Smooth muscle cell (in vitro differentiated cells): ENCODE measurements at regions not wholly inside any gene's neighbourhood (a gene's known extent, or its start where the extent isn't known, plus 50 kb on each side); places are given as distances from the start of the nearest gene placed in this dataset.

Experiments used
- DNase-seq: peaks from one replicate; lab custom pipeline; 2025; ENCODE audit not compliant: unreplicated experiment; lab: John Stamatoyannopoulos, UW
- H2AFZ ChIP-seq: fragments of 200-600 bp; sonication (generic); 2 replicates; pipeline ENCODE4 v1.6.0; 2016; ENCODE audit warnings: antibody characterized with exemption, low read depth, mild to moderate bottlenecking
- H3F3A ChIP-seq: fragments of 200-600 bp; sonication (generic); 2 replicates; pipeline ENCODE4 v1.6.0; 2017; ENCODE audit warnings: antibody characterized with exemption, low read depth
- H3K27ac ChIP-seq: fragments of 200-600 bp; sonication (generic); 2 replicates; pipeline ENCODE4 v1.5.1; 2016; ENCODE audit warnings: low read depth, mild to moderate bottlenecking
- H3K27me3 ChIP-seq: fragments of 200-600 bp; sonication (generic); 2 replicates; pipeline ENCODE4 v1.6.1; 2016; ENCODE audit warnings: low read depth, mild to moderate bottlenecking
- H3K36me3 ChIP-seq: fragments of 200-600 bp; sonication (generic); 2 replicates; pipeline ENCODE4 v1.5.1; 2016; ENCODE audit warnings: low read depth
- H3K4me1 ChIP-seq: fragments of 200-600 bp; sonication (generic); 2 replicates; pipeline ENCODE4 v1.5.1; 2016; ENCODE audit warnings: low read depth
- H3K4me2 ChIP-seq: fragments of 200-600 bp; sonication (generic); 2 replicates; pipeline ENCODE4 v1.6.0; 2016; ENCODE audit warnings: mild to moderate bottlenecking
- H3K4me3 ChIP-seq: fragments of 200-600 bp; sonication (generic); 2 replicates; pipeline ENCODE4 v1.5.1; 2016; ENCODE audit warnings: mild to moderate bottlenecking
- H3K79me2 ChIP-seq: fragments of 200-600 bp; sonication (generic); 2 replicates; pipeline ENCODE4 v1.6.0; 2016; ENCODE audit warnings: low read depth, mild to moderate bottlenecking
- H3K9ac ChIP-seq: fragments of 200-600 bp; sonication (generic); 2 replicates; pipeline ENCODE4 v1.6.0; 2016; ENCODE audit warnings: low read depth
- H3K9me3 ChIP-seq: fragments of 200-600 bp; sonication (generic); replicated peaks from 2 replicates; pipeline ENCODE4 v1.5.1; 2016; ENCODE audit warnings: low read depth
- H4K20me1 ChIP-seq: fragments of 200-600 bp; sonication (generic); 2 replicates; pipeline ENCODE4 v1.6.0; 2016; ENCODE audit warnings: low read depth
- WGBS: methylation state at CpG from one replicate; pipeline ENCODE4 v1.1.7; 2016; ENCODE audit warnings: low lambda C conversion rate; 5-methylcytosine and 5-hydroxymethylcytosine counted together
- TF ChIP-seq, protein P1 (sequence below): fragments of 200-600 bp; sonication (generic); IDR thresholded peaks from 2 replicates; pipeline ENCODE4 v1.5.1; 2017; ENCODE audit warnings: borderline replicate concordance, mild to moderate bottlenecking, antibody characterized with exemption; ENCODE audit not compliant: insufficient read depth, poor library complexity, severe bottlenecking

DNA sequence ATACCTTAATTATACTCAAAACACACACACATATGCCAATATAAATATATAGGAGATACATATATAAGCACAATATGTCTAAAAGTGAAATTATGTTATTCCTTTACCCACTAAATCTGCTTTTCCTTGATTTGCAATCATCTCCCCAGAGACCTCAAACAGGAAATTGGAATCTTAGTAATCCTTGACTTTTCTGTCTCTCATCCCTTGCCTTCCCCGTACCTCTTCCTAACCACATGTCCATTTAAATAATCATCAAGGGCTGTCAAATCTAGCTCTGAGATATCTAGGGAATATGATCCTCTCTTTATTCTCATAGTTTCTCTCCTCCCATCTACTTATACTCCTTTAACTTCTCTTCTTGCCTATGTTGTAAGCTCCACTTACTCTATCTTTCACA lies 336.6 kb downstream of the HGF start:
- TF ChIP-seq, protein P1, sequence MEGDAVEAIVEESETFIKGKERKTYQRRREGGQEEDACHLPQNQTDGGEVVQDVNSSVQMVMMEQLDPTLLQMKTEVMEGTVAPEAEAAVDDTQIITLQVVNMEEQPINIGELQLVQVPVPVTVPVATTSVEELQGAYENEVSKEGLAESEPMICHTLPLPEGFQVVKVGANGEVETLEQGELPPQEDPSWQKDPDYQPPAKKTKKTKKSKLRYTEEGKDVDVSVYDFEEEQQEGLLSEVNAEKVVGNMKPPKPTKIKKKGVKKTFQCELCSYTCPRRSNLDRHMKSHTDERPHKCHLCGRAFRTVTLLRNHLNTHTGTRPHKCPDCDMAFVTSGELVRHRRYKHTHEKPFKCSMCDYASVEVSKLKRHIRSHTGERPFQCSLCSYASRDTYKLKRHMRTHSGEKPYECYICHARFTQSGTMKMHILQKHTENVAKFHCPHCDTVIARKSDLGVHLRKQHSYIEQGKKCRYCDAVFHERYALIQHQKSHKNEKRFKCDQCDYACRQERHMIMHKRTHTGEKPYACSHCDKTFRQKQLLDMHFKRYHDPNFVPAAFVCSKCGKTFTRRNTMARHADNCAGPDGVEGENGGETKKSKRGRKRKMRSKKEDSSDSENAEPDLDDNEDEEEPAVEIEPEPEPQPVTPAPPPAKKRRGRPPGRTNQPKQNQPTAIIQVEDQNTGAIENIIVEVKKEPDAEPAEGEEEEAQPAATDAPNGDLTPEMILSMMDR = no peak
- H3K4me2 ChIP-seq = no peak overlapping the region

DNA sequence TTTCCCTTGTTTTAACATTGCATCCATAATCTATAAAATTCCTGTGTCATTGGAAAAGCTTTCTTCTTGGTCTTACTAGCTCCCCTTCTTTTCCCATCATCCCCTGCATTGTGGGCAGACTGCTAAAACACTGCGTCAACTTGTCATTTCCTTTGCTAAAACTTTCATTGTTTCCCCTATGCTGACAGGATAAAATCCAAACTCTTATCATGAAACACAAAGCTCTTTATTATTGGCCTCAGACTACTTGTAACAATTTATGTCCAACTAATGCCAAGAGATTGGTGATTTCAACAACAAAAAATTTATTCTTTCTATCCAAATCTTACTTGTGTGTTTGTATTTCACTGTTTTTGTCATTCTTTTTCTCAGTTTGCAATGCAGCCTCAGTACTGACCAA lies 339.1 kb downstream of the HGF start:
- DNase-seq = no peak
- no peak overlapping the region for H3K9ac ChIP-seq
- H3K79me2 ChIP-seq = no peaks in the 10 kb centered on the region
- TF ChIP-seq, protein P1 = no peak
- H3K4me3 ChIP-seq = no peak overlapping the region
- no peaks in the 10 kb centered on the region for H3K27me3 ChIP-seq
- H4K20me1 ChIP-seq = no peaks in the 10 kb centered on the region
- H3F3A ChIP-seq = no peaks in the 10 kb centered on the region
- H3K9me3 ChIP-seq = no peaks in the 10 kb centered on the region
- no peak overlapping the region for H2AFZ ChIP-seq
- no peak overlapping the region for H3K27ac ChIP-seq
- no peaks in the 10 kb centered on the region for H3K4me1 ChIP-seq
- H3K36me3 ChIP-seq = no peaks in the 10 kb centered on the region
- 89% methylated on average over 1 of the region's 1 CpG for WGBS
- H3K4me2 ChIP-seq = no peak overlapping the region

More for the DNA sequence above, 336.6 kb downstream of the HGF start:
- H2AFZ ChIP-seq = no peak overlapping the region
- no peaks in the 10 kb centered on the region for H3F3A ChIP-seq
- 63% methylated on average over 1 of the region's 1 CpG for WGBS
- H3K9ac ChIP-seq = no peak overlapping the region
- no peaks in the 10 kb centered on the region for H3K36me3 ChIP-seq
- H3K27ac ChIP-seq = no peak overlapping the region
- DNase-seq = no peak
- H3K27me3 ChIP-seq = no peaks in the 10 kb centered on the region
- no peaks in the 10 kb centered on the region for H3K9me3 ChIP-seq
- H3K4me3 ChIP-seq = no peak overlapping the region
- H3K79me2 ChIP-seq = no peaks in the 10 kb centered on the region
- H4K20me1 ChIP-seq = no peaks in the 10 kb centered on the region
- no peaks in the 10 kb centered on the region for H3K4me1 ChIP-seq

DNA sequence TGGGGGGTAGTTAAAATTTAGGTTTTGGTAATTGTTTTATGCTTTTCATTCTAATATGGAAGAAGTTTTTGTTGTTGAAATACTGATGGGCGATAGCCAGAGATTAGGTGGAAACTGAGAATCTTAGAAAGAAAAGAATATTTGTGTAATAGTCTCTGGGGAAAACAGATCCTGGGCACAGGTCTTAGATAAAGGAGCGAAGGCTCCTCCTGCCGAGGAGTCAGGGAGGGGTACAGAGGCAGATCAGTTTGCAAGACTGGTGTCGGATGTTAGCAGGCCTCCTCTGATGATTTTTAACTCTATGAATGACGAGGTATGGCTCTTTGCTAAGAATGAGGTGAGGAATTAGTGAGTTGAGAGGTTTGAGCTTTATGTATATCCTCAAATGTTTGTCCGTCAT lies 339.7 kb downstream of the HGF start:
- Histone ChIP-seq H2AFZ (no peak overlapping the region), H4K20me1 (no peaks in the 10 kb centered on the region), H3K79me2 (no peaks in the 10 kb centered on the region), H3K4me2 (no peak overlapping the region), H3K27ac (no peak overlapping the region), H3K9me3 (no peaks in the 10 kb centered on the region), H3K9ac (no peak overlapping the region), H3F3A (no peaks in the 10 kb centered on the region), H3K27me3 (no peaks in the 10 kb centered on the region), H3K4me1 (no peaks in the 10 kb centered on the region), H3K36me3 (no peaks in the 10 kb centered on the region), H3K4me3 (no peak overlapping the region)
- no peak for DNase-seq
- 82% methylated on average over 6 of the region's 6 CpGs for WGBS
- TF ChIP-seq, protein P1 = no peak

DNA sequence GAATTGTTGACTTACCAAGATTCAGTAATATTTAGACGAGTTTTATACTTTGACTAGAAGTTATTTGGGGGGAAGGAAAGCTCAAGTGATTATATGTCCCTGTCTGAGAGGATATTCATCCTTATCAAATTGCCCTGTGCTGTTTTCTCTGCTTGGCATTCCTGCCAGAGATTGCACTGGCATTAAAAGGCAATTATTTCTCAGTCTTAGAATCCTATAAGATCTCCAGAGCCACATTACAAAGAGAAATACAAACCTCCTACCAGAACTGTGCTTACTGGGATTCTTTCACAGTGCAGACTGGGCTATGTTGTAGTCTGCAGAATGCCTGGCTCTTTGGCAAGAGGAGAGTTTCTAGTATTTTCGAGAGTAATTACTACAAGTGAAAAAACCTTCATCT lies 342.4 kb downstream of the HGF start:
- Histone ChIP-seq H3K9me3 (no peaks in the 10 kb centered on the region), H4K20me1 (no peaks in the 10 kb centered on the region), H3K4me2 (peak overlapping the region; percentile 26), H3K9ac (no peak overlapping the region), H3K4me3 (no peak overlapping the region), H3K4me1 (no peaks in the 10 kb centered on the region), H3K36me3 (no peaks in the 10 kb centered on the region), H3K27me3 (no peaks in the 10 kb centered on the region), H3K27ac (no peak overlapping the region), H3F3A (no peaks in the 10 kb centered on the region), H3K79me2 (no peaks in the 10 kb centered on the region), H2AFZ (peak overlapping the region; percentile 37)
- TF ChIP-seq, protein P1 = no peak
- WGBS = 74% methylated on average over 2 of the region's 2 CpGs
- DNase-seq = no peak
